Neural cell (in vitro differentiated cells): ENCODE measurements at regions not wholly inside any gene's neighbourhood (a gene's known extent, or its start where the extent isn't known, plus 50 kb on each side); places are given as distances from the start of the nearest gene placed in this dataset.

ENCODE experiments used
- CTCF ChIP-seq: fragments of 450-650 bp; IDR thresholded peaks from 2 replicates; pipeline ENCODE4 v1.5.1; 2014; ENCODE audit warnings: antibody characterized with exemption, mild to moderate bottlenecking, moderate library complexity; ENCODE audit not compliant: poor library complexity, severe bottlenecking
- EP300 ChIP-seq: fragments of 450-650 bp; conservative IDR thresholded peaks from 2 replicates; pipeline ENCODE4 v1.6.1; 2014; ENCODE audit warnings: antibody characterized with exemption, mild to moderate bottlenecking, moderate library complexity; ENCODE audit not compliant: poor library complexity, severe bottlenecking
- EZH2 ChIP-seq: fragments of 200-600, 300-800 bp; shearing (Covaris generic), sonication (generic); IDR thresholded peaks from 2 replicates; pipeline ENCODE4 v1.6.1; 2014; ENCODE audit warnings: antibody characterized with exemption, low read length, borderline replicate concordance, mild to moderate bottlenecking; ENCODE audit not compliant: insufficient read depth, poor library complexity, severe bottlenecking
- MXI1 ChIP-seq: fragments of 450-650 bp; conservative IDR thresholded peaks from 2 replicates; pipeline ENCODE4 v1.6.1; 2014; ENCODE audit warnings: antibody characterized with exemption, mild to moderate bottlenecking; ENCODE audit not compliant: poor library complexity, severe bottlenecking
- POLR2AphosphoS5 ChIP-seq: IDR thresholded peaks from 2 replicates; pipeline ENCODE4 v1.6.1; 2012
- RAD21 ChIP-seq: fragments of 450-650 bp; conservative IDR thresholded peaks from 2 replicates; pipeline ENCODE4 v1.6.1; 2014; ENCODE audit warnings: antibody characterized with exemption, mild to moderate bottlenecking, moderate library complexity
- SMC3 ChIP-seq: fragments of 450-650 bp; conservative IDR thresholded peaks from 2 replicates; pipeline ENCODE4 v1.6.1; 2014; ENCODE audit warnings: antibody characterized with exemption, mild to moderate bottlenecking, moderate library complexity; ENCODE audit not compliant: poor library complexity
- TAF1 ChIP-seq: IDR thresholded peaks from 2 replicates; pipeline ENCODE4 v1.6.1; 2012; ENCODE audit warnings: low read depth
- TF ChIP-seq, protein P1 (sequence below): IDR thresholded peaks from 2 replicates; pipeline ENCODE4 v1.6.1; 2012; ENCODE audit warnings: borderline replicate concordance

DNA sequence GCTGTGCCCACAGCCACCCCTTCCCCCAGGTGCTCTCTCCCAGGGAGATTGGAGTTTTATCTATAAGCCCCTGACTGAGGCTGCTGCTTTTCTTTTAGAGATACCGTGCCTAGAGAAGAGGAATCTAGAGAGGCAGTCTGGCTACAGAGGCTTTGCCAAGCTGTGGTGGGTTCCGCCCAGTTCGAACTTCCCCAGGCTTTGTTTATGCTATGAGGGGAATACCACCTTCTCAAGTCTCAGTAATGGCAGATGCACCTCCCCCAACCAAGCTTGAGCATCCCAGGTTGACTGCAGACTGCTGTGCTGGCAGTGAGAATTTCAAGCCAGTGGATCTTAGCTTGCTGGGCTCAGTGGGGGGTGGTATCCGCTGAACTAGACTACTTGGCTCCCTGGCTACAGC, 157.4 kb downstream of the CAAP1 start:
- TF ChIP-seq CTCF (no peak), POLR2AphosphoS5 (no peak), EP300 (no peak), TAF1 (no peak), SMC3 (no peak), EZH2 (no peak), MXI1 (no peak), RAD21 (no peak)
- TF ChIP-seq, protein P1, sequence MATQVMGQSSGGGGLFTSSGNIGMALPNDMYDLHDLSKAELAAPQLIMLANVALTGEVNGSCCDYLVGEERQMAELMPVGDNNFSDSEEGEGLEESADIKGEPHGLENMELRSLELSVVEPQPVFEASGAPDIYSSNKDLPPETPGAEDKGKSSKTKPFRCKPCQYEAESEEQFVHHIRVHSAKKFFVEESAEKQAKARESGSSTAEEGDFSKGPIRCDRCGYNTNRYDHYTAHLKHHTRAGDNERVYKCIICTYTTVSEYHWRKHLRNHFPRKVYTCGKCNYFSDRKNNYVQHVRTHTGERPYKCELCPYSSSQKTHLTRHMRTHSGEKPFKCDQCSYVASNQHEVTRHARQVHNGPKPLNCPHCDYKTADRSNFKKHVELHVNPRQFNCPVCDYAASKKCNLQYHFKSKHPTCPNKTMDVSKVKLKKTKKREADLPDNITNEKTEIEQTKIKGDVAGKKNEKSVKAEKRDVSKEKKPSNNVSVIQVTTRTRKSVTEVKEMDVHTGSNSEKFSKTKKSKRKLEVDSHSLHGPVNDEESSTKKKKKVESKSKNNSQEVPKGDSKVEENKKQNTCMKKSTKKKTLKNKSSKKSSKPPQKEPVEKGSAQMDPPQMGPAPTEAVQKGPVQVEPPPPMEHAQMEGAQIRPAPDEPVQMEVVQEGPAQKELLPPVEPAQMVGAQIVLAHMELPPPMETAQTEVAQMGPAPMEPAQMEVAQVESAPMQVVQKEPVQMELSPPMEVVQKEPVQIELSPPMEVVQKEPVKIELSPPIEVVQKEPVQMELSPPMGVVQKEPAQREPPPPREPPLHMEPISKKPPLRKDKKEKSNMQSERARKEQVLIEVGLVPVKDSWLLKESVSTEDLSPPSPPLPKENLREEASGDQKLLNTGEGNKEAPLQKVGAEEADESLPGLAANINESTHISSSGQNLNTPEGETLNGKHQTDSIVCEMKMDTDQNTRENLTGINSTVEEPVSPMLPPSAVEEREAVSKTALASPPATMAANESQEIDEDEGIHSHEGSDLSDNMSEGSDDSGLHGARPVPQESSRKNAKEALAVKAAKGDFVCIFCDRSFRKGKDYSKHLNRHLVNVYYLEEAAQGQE = no peak
